IgD-negative memory B cell (primary cell): ENCODE measurements at regions not wholly inside any gene's neighbourhood (a gene's known extent, or its start where the extent isn't known, plus 50 kb on each side); places are given as distances from the start of the nearest gene placed in this dataset.

Experiments
- H3K27ac Mint-ChIP-seq, 3 donors: one replicate each; pipeline ENCODE4 v1.8.0; 2020 to 2022; ENCODE audit warnings: mild to moderate bottlenecking in 3 of 3, mixed read lengths in 3 of 3, moderate library complexity in 1 of 3
- H3K27me3 Mint-ChIP-seq: one replicate; pipeline ENCODE4 v1.8.0; 2021; ENCODE audit warnings: mixed read lengths
- H3K36me3 Mint-ChIP-seq: one replicate; pipeline ENCODE4 v1.8.0; 2020; ENCODE audit warnings: mild to moderate bottlenecking, mixed read lengths
- H3K4me1 Mint-ChIP-seq, 3 donors: one replicate each; pipeline ENCODE4 v1.8.0; 2020 to 2022; ENCODE audit warnings: mixed read lengths in 3 of 3, mild to moderate bottlenecking in 1 of 3
- H3K4me3 Mint-ChIP-seq, 4 donors: one replicate each; pipeline ENCODE4 v1.8.0; 2020 to 2022; ENCODE audit warnings: mild to moderate bottlenecking in 4 of 4, mixed read lengths in 4 of 4, moderate library complexity in 3 of 4
- H3K9me3 Mint-ChIP-seq, 3 donors: one replicate each; pipeline ENCODE4 v1.8.0; 2020 to 2021; ENCODE audit warnings: mixed read lengths in 3 of 3, mild to moderate bottlenecking in 1 of 3

- peaks cover 10% of the 10 kb centered on the region for H3K27me3 Mint-ChIP-seq
- H3K27ac Mint-ChIP-seq, result peak overlapping the region in 1 of 3 donors; percentile 3
- H3K4me3 Mint-ChIP-seq, result no peak overlapping the region
- no peaks in the 10 kb centered on the region for H3K9me3 Mint-ChIP-seq
- no peaks in the 10 kb centered on the region for H3K4me1 Mint-ChIP-seq
- H3K36me3 Mint-ChIP-seq, result no peaks in the 10 kb centered on the region
These were observed 103.7 kb upstream of the PRMT6 start for GRCh38 chr1:106952776-106953175.

GRCh38 chr1:106954661-106955229 is 101.7 kb upstream of the PRMT6 start:
- H3K27ac Mint-ChIP-seq, result no peak overlapping the region
- H3K4me3 Mint-ChIP-seq, result no peak overlapping the region
- no peaks in the 10 kb centered on the region for H3K36me3 Mint-ChIP-seq

DNA sequence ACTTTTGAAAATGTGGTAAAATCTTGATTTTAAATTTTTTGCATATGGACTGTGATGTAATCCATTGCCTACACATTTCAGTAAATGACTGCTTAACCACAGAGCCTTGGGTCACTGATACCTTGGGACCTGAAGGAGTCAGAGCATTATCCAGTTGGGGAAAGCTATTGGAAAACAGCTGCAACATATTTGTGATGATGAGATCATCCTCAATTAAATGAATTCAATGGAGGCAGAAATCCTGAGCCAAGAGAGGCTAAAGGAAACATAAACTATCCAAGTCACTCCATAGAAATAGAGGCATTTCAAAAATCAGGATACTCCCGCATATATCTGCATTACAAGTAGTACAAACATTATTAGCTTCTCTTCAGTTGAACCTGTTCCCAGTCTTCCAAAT is 99.8 kb upstream of the PRMT6 start:
- Mint-ChIP-seq H3K27me3 (peaks cover 12% of the 10 kb centered on the region), H3K27ac (no peak overlapping the region), H3K36me3 (no peaks in the 10 kb centered on the region), H3K9me3 (no peaks in the 10 kb centered on the region), H3K4me3 (no peak overlapping the region), H3K4me1 (no peaks in the 10 kb centered on the region)

More at GRCh38 chr1:106954661-106955229, 101.7 kb upstream of the PRMT6 start:
- H3K4me1 Mint-ChIP-seq, result no peaks in the 10 kb centered on the region
- H3K27me3 Mint-ChIP-seq, result peaks cover 10% of the 10 kb centered on the region
- H3K9me3 Mint-ChIP-seq, result no peaks in the 10 kb centered on the region

DNA sequence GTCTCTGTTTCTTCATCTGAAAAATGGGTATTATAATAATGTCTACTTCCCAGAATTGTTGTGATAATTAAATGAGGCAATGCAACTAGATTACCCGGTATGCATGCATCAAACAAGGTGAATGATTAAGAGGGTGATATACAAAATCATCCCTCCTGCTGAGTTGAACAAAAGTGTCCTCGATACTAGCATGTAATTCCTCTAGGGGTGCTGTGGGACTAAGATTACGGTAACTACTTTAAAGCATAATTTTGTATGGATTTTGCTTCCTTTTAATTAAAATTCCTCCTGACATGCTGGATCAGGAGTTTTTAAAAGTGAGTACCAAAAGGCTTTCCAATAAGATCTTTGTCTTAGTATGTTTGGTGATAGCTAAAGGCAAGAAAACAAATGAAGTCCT is 98.7 kb upstream of the PRMT6 start:
- H3K27me3 Mint-ChIP-seq, result peaks cover 10% of the 10 kb centered on the region
- H3K9me3 Mint-ChIP-seq, result no peaks in the 10 kb centered on the region
- no peaks in the 10 kb centered on the region for H3K36me3 Mint-ChIP-seq
- no peak overlapping the region for H3K4me3 Mint-ChIP-seq
- H3K27ac Mint-ChIP-seq, result no peak overlapping the region
- no peaks in the 10 kb centered on the region for H3K4me1 Mint-ChIP-seq

- H3K36me3 Mint-ChIP-seq, result no peaks in the 10 kb centered on the region
- H3K4me3 Mint-ChIP-seq, result no peak overlapping the region
- no peaks in the 10 kb centered on the region for H3K9me3 Mint-ChIP-seq
- no peaks in the 10 kb centered on the region for H3K4me1 Mint-ChIP-seq
- no peak overlapping the region for H3K27ac Mint-ChIP-seq
- peaks cover 8% of the 10 kb centered on the region for H3K27me3 Mint-ChIP-seq
These were observed 96.1 kb upstream of the PRMT6 start for GRCh38 chr1:106960412-106960811.

DNA sequence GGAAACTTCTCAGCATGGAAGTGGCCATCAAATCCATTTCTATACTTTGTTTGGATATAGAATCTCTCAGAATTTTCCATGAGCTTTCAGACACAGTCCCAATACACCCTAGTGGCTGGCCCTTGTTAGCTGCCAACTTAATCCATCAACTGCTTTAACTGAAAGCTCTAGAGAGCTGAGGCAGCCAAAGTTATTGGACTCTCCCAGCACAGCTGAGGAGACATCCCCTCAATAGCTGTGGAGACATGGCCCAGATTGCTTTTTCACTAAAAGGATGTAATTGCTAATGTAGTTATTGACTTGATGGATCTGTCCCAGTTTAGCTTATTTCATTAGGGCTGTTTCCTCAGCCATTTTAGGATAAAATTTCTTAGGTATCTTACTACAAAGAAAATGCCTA is 94.8 kb upstream of the PRMT6 start:
- H3K4me1 Mint-ChIP-seq, result no peaks in the 10 kb centered on the region
- peaks cover 3% of the 10 kb centered on the region for H3K27me3 Mint-ChIP-seq
- no peaks in the 10 kb centered on the region for H3K9me3 Mint-ChIP-seq
- no peak overlapping the region for H3K4me3 Mint-ChIP-seq
- H3K36me3 Mint-ChIP-seq, result no peaks in the 10 kb centered on the region
- no peak overlapping the region for H3K27ac Mint-ChIP-seq

DNA sequence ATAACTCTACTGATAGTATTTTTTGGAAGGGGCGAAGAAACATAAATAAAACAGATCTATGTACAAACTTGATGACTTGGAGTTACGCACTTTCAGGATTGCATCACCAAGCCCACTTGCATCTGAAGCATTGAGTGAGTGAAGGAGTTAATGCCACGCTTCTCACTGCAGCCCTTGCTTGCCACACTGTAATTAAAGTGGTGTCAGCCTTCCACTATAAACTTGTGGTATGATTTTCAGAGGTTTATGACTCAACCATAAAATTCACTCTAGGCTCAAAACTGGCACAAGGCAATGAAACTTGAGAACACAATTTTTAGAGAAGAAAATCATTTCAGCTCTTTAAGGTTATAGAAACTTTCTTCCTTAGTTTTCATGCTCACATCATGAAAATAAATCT is 93.9 kb upstream of the PRMT6 start:
- no peak overlapping the region for H3K4me3 Mint-ChIP-seq
- H3K4me1 Mint-ChIP-seq, result no peaks in the 10 kb centered on the region
- H3K27me3 Mint-ChIP-seq, result peaks cover 3% of the 10 kb centered on the region
- H3K9me3 Mint-ChIP-seq, result no peaks in the 10 kb centered on the region
- no peak overlapping the region for H3K27ac Mint-ChIP-seq
- no peaks in the 10 kb centered on the region for H3K36me3 Mint-ChIP-seq

- Mint-ChIP-seq H3K9me3 (no peaks in the 10 kb centered on the region), H3K36me3 (no peaks in the 10 kb centered on the region), H3K4me1 (no peaks in the 10 kb centered on the region), H3K27me3 (peaks cover 3% of the 10 kb centered on the region), H3K4me3 (no peak overlapping the region), H3K27ac (no peak overlapping the region)
These were observed 92.0 kb upstream of the PRMT6 start for GRCh38 chr1:106964495-106964894.

GRCh38 chr1:106968644-106969043 is 87.8 kb upstream of the PRMT6 start:
- no peak overlapping the region for H3K4me3 Mint-ChIP-seq
- no peak overlapping the region for H3K27ac Mint-ChIP-seq
- no peaks in the 10 kb centered on the region for H3K9me3 Mint-ChIP-seq
- peaks cover 1% of the 10 kb centered on the region for H3K27me3 Mint-ChIP-seq
- H3K4me1 Mint-ChIP-seq, result no peaks in the 10 kb centered on the region
- no peaks in the 10 kb centered on the region for H3K36me3 Mint-ChIP-seq

GRCh38 chr1:106969731-106970130 is 86.7 kb upstream of the PRMT6 start:
- Mint-ChIP-seq H3K27ac (no peak overlapping the region), H3K4me1 (no peaks in the 10 kb centered on the region), H3K9me3 (no peaks in the 10 kb centered on the region), H3K36me3 (no peaks in the 10 kb centered on the region), H3K27me3 (no peaks in the 10 kb centered on the region), H3K4me3 (no peak overlapping the region)

- Mint-ChIP-seq H3K27me3 (no peaks in the 10 kb centered on the region), H3K4me1 (no peaks in the 10 kb centered on the region), H3K27ac (no peak overlapping the region), H3K4me3 (no peak overlapping the region), H3K9me3 (no peaks in the 10 kb centered on the region), H3K36me3 (no peaks in the 10 kb centered on the region)
These were observed 84.4 kb upstream of the PRMT6 start for GRCh38 chr1:106972074-106972473.

DNA sequence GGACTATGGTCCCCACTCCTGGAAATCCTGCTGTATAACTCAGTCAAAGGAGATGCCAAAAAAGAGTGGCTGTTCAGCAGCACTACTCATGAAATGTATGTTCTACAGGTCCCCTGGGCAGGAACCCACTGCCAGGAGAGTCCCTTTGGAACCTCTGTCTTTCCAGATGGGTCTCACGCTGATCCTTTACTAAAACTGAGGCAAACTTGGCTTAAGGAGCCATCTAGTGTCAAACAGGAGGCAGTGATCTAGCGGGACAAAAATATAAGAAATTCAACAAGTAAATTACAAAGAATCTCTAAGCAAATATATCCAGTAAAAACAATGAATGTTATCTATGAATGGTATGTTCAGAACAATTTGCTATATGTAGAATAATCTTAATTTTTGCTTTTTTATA is 80.5 kb upstream of the PRMT6 start:
- no peaks in the 10 kb centered on the region for H3K9me3 Mint-ChIP-seq
- H3K27ac Mint-ChIP-seq, result no peak overlapping the region
- no peaks in the 10 kb centered on the region for H3K36me3 Mint-ChIP-seq
- no peaks in the 10 kb centered on the region for H3K27me3 Mint-ChIP-seq
- no peaks in the 10 kb centered on the region for H3K4me1 Mint-ChIP-seq
- H3K4me3 Mint-ChIP-seq, result no peak overlapping the region

GRCh38 chr1:106978477-106979322 is 77.8 kb upstream of the PRMT6 start:
- Mint-ChIP-seq H3K9me3 (no peaks in the 10 kb centered on the region), H3K4me3 (no peak overlapping the region), H3K36me3 (no peaks in the 10 kb centered on the region), H3K27me3 (peaks cover 3% of the 10 kb centered on the region), H3K4me1 (no peaks in the 10 kb centered on the region), H3K27ac (no peak overlapping the region)

- Mint-ChIP-seq H3K4me1 (no peaks in the 10 kb centered on the region), H3K9me3 (no peaks in the 10 kb centered on the region), H3K4me3 (no peak overlapping the region), H3K36me3 (no peaks in the 10 kb centered on the region), H3K27me3 (peaks cover 3% of the 10 kb centered on the region), H3K27ac (no peak overlapping the region)
These were observed 77.1 kb upstream of the PRMT6 start for GRCh38 chr1:106979371-106979770.

DNA sequence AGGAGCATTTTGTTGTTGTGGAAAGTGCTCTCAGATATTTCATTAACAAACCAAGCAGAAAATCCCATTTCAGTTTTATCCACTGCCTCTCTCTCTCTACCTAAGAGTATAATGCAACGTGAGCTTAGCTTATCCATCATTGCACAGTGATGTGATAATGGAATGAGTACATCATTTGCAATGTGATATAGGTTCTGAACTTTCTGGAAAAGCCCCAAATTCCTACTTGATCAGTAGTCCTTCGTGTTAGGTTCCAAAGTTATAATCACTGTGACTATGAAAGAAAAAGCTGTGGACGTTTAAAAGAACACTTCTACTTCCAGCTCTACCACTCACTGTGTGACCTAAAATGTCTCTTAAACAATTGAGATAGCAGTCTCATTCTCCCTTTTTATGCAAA is 76.4 kb upstream of the PRMT6 start:
- Mint-ChIP-seq H3K4me3 (no peak overlapping the region), H3K27me3 (peaks cover 5% of the 10 kb centered on the region), H3K36me3 (no peaks in the 10 kb centered on the region), H3K9me3 (no peaks in the 10 kb centered on the region), H3K4me1 (no peaks in the 10 kb centered on the region), H3K27ac (no peak overlapping the region)

GRCh38 chr1:106984801-106985200 is 71.7 kb upstream of the PRMT6 start:
- H3K36me3 Mint-ChIP-seq, result no peaks in the 10 kb centered on the region
- peaks cover 10% of the 10 kb centered on the region for H3K27me3 Mint-ChIP-seq
- no peaks in the 10 kb centered on the region for H3K9me3 Mint-ChIP-seq
- H3K4me3 Mint-ChIP-seq, result no peak overlapping the region
- no peak overlapping the region for H3K27ac Mint-ChIP-seq
- H3K4me1 Mint-ChIP-seq, result no peaks in the 10 kb centered on the region
